ENCODE measurements at regions not wholly inside any gene's neighbourhood (a gene's known extent, or its start where the extent isn't known, plus 50 kb on each side); places are given as distances from the start of the nearest gene placed in this dataset.

GRCh38 chr14:101102875-101103274 is 199.4 kb upstream of the RTL1 start:
- Histone ChIP-seq H3K36me3 (ENCODE audit: control insufficient read depth in 1 of 2, insufficient read depth in 2 of 2, low read length in 2 of 2) (no peaks in the 10 kb centered on the region), H3K9me2 (ENCODE audit: insufficient read depth) (no peaks in the 10 kb centered on the region), H3K79me2 (ENCODE audit: insufficient read depth, low read length) (no peaks in the 10 kb centered on the region), H3K9ac (ENCODE audit: low read length) (no peak overlapping the region), H3K4me3 (replicated peaks in 1 of 2; ENCODE audit: low read depth in 1 of 2, low read length in 2 of 2) (no peak overlapping the region), H3K9me3 (ENCODE audit: control insufficient read depth in 1 of 2, insufficient read depth in 1 of 2, low read depth in 1 of 2, low read length in 2 of 2) (no peaks in the 10 kb centered on the region; a peak in 1 of 4 replicates), H4K20me1 (ENCODE audit: insufficient read depth) (no peaks in the 10 kb centered on the region), H3K4me1 (ENCODE audit: control insufficient read depth in 1 of 2, insufficient read depth in 2 of 2, low read length in 2 of 2) (no peaks in the 10 kb centered on the region; a peak in 1 of 4 replicates), H3K27ac (ENCODE audit: low read depth, low read length) (no peak overlapping the region), H3K4me2 (ENCODE audit: low read length) (no peak overlapping the region), H3K27me3 (ENCODE audit: insufficient read depth, low read length) (no peaks in the 10 kb centered on the region), H2AFZ (ENCODE audit: low read depth, low read length, poor library complexity, severe bottlenecking) (no peak overlapping the region)
- ATAC-seq (no peak), DNase-seq (ENCODE audit: low read depth, low spot score) (no peak)
- ChIA-PET CTCF (no interaction called here), RAD21 (ENCODE audit: low non-redundant PET in 1 of 2, low total read pairs in 2 of 2, uncharacterized antibody in 2 of 2, unreplicated experiment in 2 of 2) (no interaction called here), POLR2A (no interaction called here)
- BruUV-seq (replicated peaks): no TSS peak
- TF ChIP-seq ZNF274 (IDR thresholded peaks at IDR 0.05; ENCODE audit: low read depth, low read length) (no peak), EZH2phosphoT487 (IDR thresholded peaks at IDR 0.05; ENCODE audit: borderline replicate concordance) (no peak), EGR1 (IDR thresholded peaks at IDR 0.05; ENCODE audit: low read depth) (no peak), ZBTB33 (IDR thresholded peaks at IDR 0.05; ENCODE audit: extremely low read depth, insufficient replicate concordance, low read length) (no peak), RAD21 (IDR thresholded peaks at IDR 0.05; ENCODE audit: low read depth) (no peak), CBX3 (IDR thresholded peaks at IDR 0.05; ENCODE audit: low read depth) (no peak), EZH2 (IDR thresholded peaks at IDR 0.05) (no peak), SIN3A (IDR thresholded peaks at IDR 0.05; ENCODE audit: low read depth) (no peak), SRF (IDR thresholded peaks at IDR 0.05; ENCODE audit: low read depth) (no peak), SP1 (IDR thresholded peaks at IDR 0.05; ENCODE audit: low read depth) (no peak), FOSL1 (IDR thresholded peaks at IDR 0.05; ENCODE audit: low read depth) (no peak), YY1 (IDR thresholded peaks at IDR 0.05; ENCODE audit: extremely low read depth, insufficient replicate concordance, low read depth, low read length) (no peak), TCF7L2 (IDR thresholded peaks at IDR 0.05; ENCODE audit: borderline replicate concordance, extremely low read depth, insufficient read depth, insufficient read length) (no peak), POLR2A (IDR thresholded peaks at IDR 0.05; ENCODE audit: borderline replicate concordance, extremely low read depth, insufficient read depth, insufficient read length) (no peak), ELF1 (IDR thresholded peaks at IDR 0.05; ENCODE audit: borderline replicate concordance, low read depth) (no peak), MAX (IDR thresholded peaks at IDR 0.05) (no peak)
- intact Hi-C loops (cut with micrococcal nuclease): no loop called here
